ENCODE measurements at regions not wholly inside any gene's neighbourhood (a gene's known extent, or its start where the extent isn't known, plus 50 kb on each side); places are given as distances from the start of the nearest gene placed in this dataset.

GRCh38 chr1:114269539-114269938, 115.9 kb upstream of the SYT6 start:
- Histone ChIP-seq H3K4me3 (ENCODE audit: low read length in 2 of 2) (no peak overlapping the region), H3K27me3 (ENCODE audit: control insufficient read depth in 2 of 2, insufficient read depth in 1 of 2, low read length in 1 of 2) (peaks cover 0 to 4% of the 10 kb centered on the region in 2 donors), H3K27ac (ENCODE audit: low read depth in 1 of 2, low read length in 1 of 2) (no peak overlapping the region), H3K4me1 (ENCODE audit: control insufficient read depth in 2 of 2, insufficient read depth in 2 of 2, low read length in 2 of 2) (no peaks in the 10 kb centered on the region), H3K36me3 (ENCODE audit: control insufficient read depth in 2 of 2, insufficient read depth in 2 of 2, low read length in 1 of 2) (no peaks in the 10 kb centered on the region), H3K9me3 (ENCODE audit: control insufficient read depth in 2 of 2, insufficient read depth in 1 of 2, low read length in 1 of 2) (no peaks in the 10 kb centered on the region)
- WGBS: 97% methylated on average over 2 of the region's 2 CpGs
- no peak for DNase-seq (ENCODE audit: low read depth in 6 of 9, low spot score in 9 of 9)

GRCh38 chr1:114263343-114263742, 109.7 kb upstream of the SYT6 start:
- Histone ChIP-seq H3K27ac (ENCODE audit: low read depth in 1 of 2, low read length in 1 of 2) (no peak overlapping the region), H3K27me3 (ENCODE audit: control insufficient read depth in 2 of 2, insufficient read depth in 1 of 2, low read length in 1 of 2) (peaks cover 4 to 8% of the 10 kb centered on the region in 2 donors), H3K36me3 (ENCODE audit: control insufficient read depth in 2 of 2, insufficient read depth in 2 of 2, low read length in 1 of 2) (no peaks in the 10 kb centered on the region), H3K9me3 (ENCODE audit: control insufficient read depth in 2 of 2, insufficient read depth in 1 of 2, low read length in 1 of 2) (no peaks in the 10 kb centered on the region), H3K4me3 (ENCODE audit: low read length in 2 of 2) (no peak overlapping the region), H3K4me1 (ENCODE audit: control insufficient read depth in 2 of 2, insufficient read depth in 2 of 2, low read length in 2 of 2) (no peaks in the 10 kb centered on the region)
- 89% methylated on average over 3 of the region's 3 CpGs for WGBS
- DNase-seq (ENCODE audit: low read depth in 6 of 9, low spot score in 9 of 9): no peak

GRCh38 chr1:114262337-114262736, 108.7 kb upstream of the SYT6 start:
- peaks cover 4 to 8% of the 10 kb centered on the region in 2 donors for H3K27me3 ChIP-seq (ENCODE audit: control insufficient read depth in 2 of 2, insufficient read depth in 1 of 2, low read length in 1 of 2)
- no peaks in the 10 kb centered on the region for H3K9me3 ChIP-seq (ENCODE audit: control insufficient read depth in 2 of 2, insufficient read depth in 1 of 2, low read length in 1 of 2)
- no peak overlapping the region for H3K4me3 ChIP-seq (ENCODE audit: low read length in 2 of 2)
- no peaks in the 10 kb centered on the region for H3K4me1 ChIP-seq (ENCODE audit: control insufficient read depth in 2 of 2, insufficient read depth in 2 of 2, low read length in 2 of 2)
- H3K36me3 ChIP-seq (ENCODE audit: control insufficient read depth in 2 of 2, insufficient read depth in 2 of 2, low read length in 1 of 2): no peaks in the 10 kb centered on the region
- 94% methylated on average over 2 of the region's 2 CpGs for WGBS
- no peak for DNase-seq (ENCODE audit: low read depth in 6 of 9, low spot score in 9 of 9)
- H3K27ac ChIP-seq (ENCODE audit: low read depth in 1 of 2, low read length in 1 of 2): no peak overlapping the region

- WGBS: 77% methylated on average over 6 of the region's 6 CpGs
- no peak for DNase-seq (ENCODE audit: low read depth in 6 of 9, low spot score in 9 of 9)
- no peaks in the 10 kb centered on the region for H3K9me3 ChIP-seq (ENCODE audit: control insufficient read depth in 2 of 2, insufficient read depth in 1 of 2, low read length in 1 of 2)
- H3K4me3 ChIP-seq (ENCODE audit: low read length in 2 of 2): no peak overlapping the region
- no peaks in the 10 kb centered on the region for H3K4me1 ChIP-seq (ENCODE audit: control insufficient read depth in 2 of 2, insufficient read depth in 2 of 2, low read length in 2 of 2)
- peaks cover 4 to 8% of the 10 kb centered on the region in 2 donors for H3K27me3 ChIP-seq (ENCODE audit: control insufficient read depth in 2 of 2, insufficient read depth in 1 of 2, low read length in 1 of 2)
- H3K36me3 ChIP-seq (ENCODE audit: control insufficient read depth in 2 of 2, insufficient read depth in 2 of 2, low read length in 1 of 2): no peaks in the 10 kb centered on the region
- H3K27ac ChIP-seq (ENCODE audit: low read depth in 1 of 2, low read length in 1 of 2): no peak overlapping the region
Observed at GRCh38 chr1:114260805-114261484, 107.3 kb upstream of the SYT6 start.

GRCh38 chr1:114259511-114260160, 106.0 kb upstream of the SYT6 start:
- no peak overlapping the region for H3K27ac ChIP-seq (ENCODE audit: low read depth in 1 of 2, low read length in 1 of 2)
- no peak overlapping the region for H3K4me3 ChIP-seq (ENCODE audit: low read length in 2 of 2)
- no peak for DNase-seq (ENCODE audit: low read depth in 6 of 9, low spot score in 9 of 9)
- peaks cover 4 to 6% of the 10 kb centered on the region in 2 donors for H3K27me3 ChIP-seq (ENCODE audit: control insufficient read depth in 2 of 2, insufficient read depth in 1 of 2, low read length in 1 of 2)
- WGBS: 94% methylated on average over 2 of the region's 2 CpGs
- no peaks in the 10 kb centered on the region for H3K4me1 ChIP-seq (ENCODE audit: control insufficient read depth in 2 of 2, insufficient read depth in 2 of 2, low read length in 2 of 2)
- no peaks in the 10 kb centered on the region for H3K36me3 ChIP-seq (ENCODE audit: control insufficient read depth in 2 of 2, insufficient read depth in 2 of 2, low read length in 1 of 2)
- H3K9me3 ChIP-seq (ENCODE audit: control insufficient read depth in 2 of 2, insufficient read depth in 1 of 2, low read length in 1 of 2): no peaks in the 10 kb centered on the region

- H3K4me3 ChIP-seq (ENCODE audit: low read length in 2 of 2): no peak overlapping the region
- WGBS: 98% methylated on average over 4 of the region's 4 CpGs
- H3K27ac ChIP-seq (ENCODE audit: low read depth in 1 of 2, low read length in 1 of 2): no peak overlapping the region
- no peaks in the 10 kb centered on the region for H3K36me3 ChIP-seq (ENCODE audit: control insufficient read depth in 2 of 2, insufficient read depth in 2 of 2, low read length in 1 of 2)
- H3K4me1 ChIP-seq (ENCODE audit: control insufficient read depth in 2 of 2, insufficient read depth in 2 of 2, low read length in 2 of 2): no peaks in the 10 kb centered on the region
- H3K27me3 ChIP-seq (ENCODE audit: control insufficient read depth in 2 of 2, insufficient read depth in 1 of 2, low read length in 1 of 2): peaks cover 4% of the 10 kb centered on the region in 2 donors
- no peak for DNase-seq (ENCODE audit: low read depth in 6 of 9, low spot score in 9 of 9)
- no peaks in the 10 kb centered on the region for H3K9me3 ChIP-seq (ENCODE audit: control insufficient read depth in 2 of 2, insufficient read depth in 1 of 2, low read length in 1 of 2)
Observed at GRCh38 chr1:114258633-114259032, 105.0 kb upstream of the SYT6 start.

- Histone ChIP-seq H3K4me3 (ENCODE audit: low read length in 2 of 2) (no peak overlapping the region), H3K27ac (ENCODE audit: low read depth in 1 of 2, low read length in 1 of 2) (no peak overlapping the region), H3K4me1 (ENCODE audit: control insufficient read depth in 2 of 2, insufficient read depth in 2 of 2, low read length in 2 of 2) (no peaks in the 10 kb centered on the region), H3K27me3 (ENCODE audit: control insufficient read depth in 2 of 2, insufficient read depth in 1 of 2, low read length in 1 of 2) (peaks cover 4% of the 10 kb centered on the region in 2 donors), H3K9me3 (ENCODE audit: control insufficient read depth in 2 of 2, insufficient read depth in 1 of 2, low read length in 1 of 2) (no peaks in the 10 kb centered on the region), H3K36me3 (ENCODE audit: control insufficient read depth in 2 of 2, insufficient read depth in 2 of 2, low read length in 1 of 2) (no peaks in the 10 kb centered on the region)
- WGBS: 95% methylated on average over 3 of the region's 3 CpGs
- DNase-seq (ENCODE audit: low read depth in 6 of 9, low spot score in 9 of 9): no peak
Observed at GRCh38 chr1:114258074-114258473, 104.4 kb upstream of the SYT6 start.

- Histone ChIP-seq H3K4me3 (ENCODE audit: low read length in 2 of 2) (no peak overlapping the region), H3K27ac (ENCODE audit: low read depth in 1 of 2, low read length in 1 of 2) (no peak overlapping the region), H3K27me3 (ENCODE audit: control insufficient read depth in 2 of 2, insufficient read depth in 1 of 2, low read length in 1 of 2) (peaks cover 4% of the 10 kb centered on the region in 2 donors), H3K9me3 (ENCODE audit: control insufficient read depth in 2 of 2, insufficient read depth in 1 of 2, low read length in 1 of 2) (no peaks in the 10 kb centered on the region), H3K36me3 (ENCODE audit: control insufficient read depth in 2 of 2, insufficient read depth in 2 of 2, low read length in 1 of 2) (no peaks in the 10 kb centered on the region), H3K4me1 (ENCODE audit: control insufficient read depth in 2 of 2, insufficient read depth in 2 of 2, low read length in 2 of 2) (no peaks in the 10 kb centered on the region)
- no peak for DNase-seq (ENCODE audit: low read depth in 6 of 9, low spot score in 9 of 9)
- 98% methylated on average over 1 of the region's 1 CpG for WGBS
Observed at GRCh38 chr1:114257554-114257953, 103.9 kb upstream of the SYT6 start.

- H3K4me3 ChIP-seq (ENCODE audit: low read length in 2 of 2): no peak overlapping the region
- no peaks in the 10 kb centered on the region for H3K9me3 ChIP-seq (ENCODE audit: control insufficient read depth in 2 of 2, insufficient read depth in 1 of 2, low read length in 1 of 2)
- WGBS: 95% methylated on average over 1 of the region's 1 CpG
Observed at GRCh38 chr1:114253900-114254299, 100.2 kb upstream of the SYT6 start.

More at GRCh38 chr1:114253900-114254299, 100.2 kb upstream of the SYT6 start:
- no peak for DNase-seq (ENCODE audit: low read depth in 6 of 9, low spot score in 9 of 9)
- Histone ChIP-seq H3K36me3 (ENCODE audit: control insufficient read depth in 2 of 2, insufficient read depth in 2 of 2, low read length in 1 of 2) (no peaks in the 10 kb centered on the region), H3K4me1 (ENCODE audit: control insufficient read depth in 2 of 2, insufficient read depth in 2 of 2, low read length in 2 of 2) (no peaks in the 10 kb centered on the region), H3K27me3 (ENCODE audit: control insufficient read depth in 2 of 2, insufficient read depth in 1 of 2, low read length in 1 of 2) (no peaks in the 10 kb centered on the region), H3K27ac (ENCODE audit: low read depth in 1 of 2, low read length in 1 of 2) (no peak overlapping the region)
